Gastroesophageal sphincter (tissue), 4 donors: ENCODE measurements at regions not wholly inside any gene's neighbourhood (a gene's known extent, or its start where the extent isn't known, plus 50 kb on each side); places are given as distances from the start of the nearest gene placed in this dataset.

ENCODE experiments used
- ATAC-seq: fragments of 150-250 bp; one replicate; pipeline ENCODE4 v1.9.1; 2016; ENCODE audit warnings: mild to moderate bottlenecking, moderate library complexity
- H3K27ac ChIP-seq, 4 donors: fragments of 200-600 bp; sonication (generic) in 3 of 4; 1 replicate in 3 of 4; 2 replicates in 1 of 4; pipeline ENCODE4 v1.5.1; 2016 to 2019
- H3K27me3 ChIP-seq: fragments of 200-600 bp; sonication (generic); one replicate; pipeline ENCODE4 v1.5.1; 2019
- H3K36me3 ChIP-seq, 2 donors: fragments of 200-600 bp; sonication (generic); one replicate each; pipeline ENCODE4 v1.5.1; 2019; ENCODE audit warnings: control low read depth in 1 of 2
- H3K4me1 ChIP-seq, 3 donors: fragments of 200-600 bp; sonication (generic); 1 replicate in 2 of 3; 2 replicates in 1 of 3; pipeline ENCODE4 v1.5.1; 2016 to 2019; ENCODE audit warnings: control low read depth in 2 of 3
- H3K4me3 ChIP-seq, 2 donors: fragments of 200-600 bp; sonication (generic); one replicate each; pipeline ENCODE4 v1.5.1; 2019; ENCODE audit warnings: mild to moderate bottlenecking in 1 of 2, moderate library complexity in 1 of 2
- H3K9me3 ChIP-seq, 3 donors: fragments of 200-600 bp; sonication (generic); one replicate each; pipeline ENCODE4 v1.5.1; 2017 to 2019; ENCODE audit warnings: control low read depth in 2 of 3
- CTCF ChIP-seq, 4 experiments: fragments of 200-600 bp in 2 of 4; fragments of 450-650 bp in 2 of 4; sonication (generic) in 1 of 4; IDR thresholded peaks; one replicate each; pipeline ENCODE4 v1.5.1; 2017 to 2019; ENCODE audit warnings: antibody characterized with exemption in 4 of 4, mild to moderate bottlenecking in 2 of 4, moderate library complexity in 2 of 4
- EP300 ChIP-seq: sonication (generic); formaldehyde crosslinking; IDR thresholded peaks from one replicate; pipeline ENCODE4 v1.6.1; 2017; ENCODE audit warnings: antibody characterized with exemption, mild to moderate bottlenecking
- POLR2A ChIP-seq, 2 donors: fragments of 450-650 bp; IDR thresholded peaks; one replicate each; pipeline ENCODE4 v1.6.1; 2017; ENCODE audit warnings: antibody characterized with exemption in 2 of 2, mild to moderate bottlenecking in 2 of 2, moderate library complexity in 1 of 2
- POLR2AphosphoS5 ChIP-seq: sonication (generic); formaldehyde crosslinking; IDR thresholded peaks from one replicate; pipeline ENCODE4 v1.6.1; 2017; ENCODE audit warnings: antibody characterized with exemption
- WGBS, 2 donors: methylation state at CpG; one replicate each; pipeline ENCODE4 v1.1.5; 2018; ENCODE audit warnings: low coverage in 1 of 2; 5-methylcytosine and 5-hydroxymethylcytosine counted together

DNA sequence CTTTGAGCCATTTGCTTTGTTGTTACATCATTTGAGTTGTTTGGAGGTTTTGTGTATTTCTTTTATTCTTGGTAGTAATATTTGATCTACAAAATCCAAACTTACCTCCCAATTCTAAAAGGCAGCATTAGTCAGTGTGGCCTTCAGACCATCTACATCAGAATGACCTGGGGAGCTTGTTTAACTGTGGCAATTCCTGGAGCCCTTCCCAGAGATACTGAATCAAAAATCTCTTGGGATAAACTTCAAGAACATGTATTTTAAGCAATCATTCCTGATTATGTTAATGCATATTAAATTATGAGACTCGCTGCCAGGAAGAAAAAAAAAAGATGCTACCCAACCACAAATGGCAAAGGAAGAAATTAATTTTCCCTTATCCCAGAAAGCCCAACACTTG is 268.9 kb upstream of the PDE4D start:
- TF ChIP-seq POLR2A (IDR thresholded peaks at IDR 0.05), result no peak
- no peak for TF ChIP-seq EP300
- TF ChIP-seq CTCF (IDR thresholded peaks at IDR 0.05), result no peak
- TF ChIP-seq POLR2AphosphoS5, result no peak
- ATAC-seq, result no peak

DNA sequence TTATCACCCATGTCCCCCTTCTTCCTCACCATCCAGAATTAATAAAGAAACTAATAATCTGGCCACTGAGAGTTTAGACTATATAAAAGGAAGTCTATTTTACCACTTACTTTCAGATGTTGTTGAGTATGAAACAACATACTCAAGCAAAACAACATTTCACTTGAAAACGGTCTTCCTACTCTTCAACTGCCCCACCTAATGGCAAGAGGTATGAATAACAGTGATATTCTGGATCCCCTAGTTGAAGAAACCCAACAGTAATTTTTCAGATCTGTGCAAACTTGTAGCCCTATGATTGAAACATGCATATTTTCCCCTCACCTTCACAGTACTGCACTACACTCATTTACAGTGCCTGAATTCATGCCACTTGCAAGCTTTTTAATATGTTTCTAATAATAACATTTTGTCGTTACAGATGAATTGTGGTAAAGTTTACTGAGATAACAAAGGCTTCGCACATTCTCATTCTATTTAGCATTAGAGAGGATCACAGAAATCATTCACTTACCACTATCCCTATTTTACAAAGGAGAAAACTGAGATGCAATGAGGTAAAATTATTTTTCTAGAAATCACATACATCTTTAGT is 267.9 kb upstream of the PDE4D start:
- ATAC-seq, result no peak
- H3K4me3 ChIP-seq, result no peak overlapping the region
- H3K36me3 ChIP-seq, result no peaks in the 10 kb centered on the region
- no peaks in the 10 kb centered on the region for H3K27me3 ChIP-seq
- H3K9me3 ChIP-seq, result no peaks in the 10 kb centered on the region
- TF ChIP-seq CTCF (IDR thresholded peaks at IDR 0.05), result peak in 1 of 4 experiments; percentile 11
- TF ChIP-seq POLR2A (IDR thresholded peaks at IDR 0.05), result no peak
- 67 to 77% methylated on average over 3 of the region's 3 CpGs for WGBS, 2 donors
- no peaks in the 10 kb centered on the region for H3K4me1 ChIP-seq
- no peak overlapping the region for H3K27ac ChIP-seq

More for the DNA sequence above, 268.9 kb upstream of the PDE4D start:
- Histone ChIP-seq H3K9me3 (no peaks in the 10 kb centered on the region), H3K4me1 (no peaks in the 10 kb centered on the region), H3K4me3 (no peak overlapping the region), H3K27me3 (no peaks in the 10 kb centered on the region), H3K36me3 (no peaks in the 10 kb centered on the region), H3K27ac (no peak overlapping the region)
- WGBS, 2 donors, result 58 to 90% methylated on average over 1 of the region's 1 CpG

DNA sequence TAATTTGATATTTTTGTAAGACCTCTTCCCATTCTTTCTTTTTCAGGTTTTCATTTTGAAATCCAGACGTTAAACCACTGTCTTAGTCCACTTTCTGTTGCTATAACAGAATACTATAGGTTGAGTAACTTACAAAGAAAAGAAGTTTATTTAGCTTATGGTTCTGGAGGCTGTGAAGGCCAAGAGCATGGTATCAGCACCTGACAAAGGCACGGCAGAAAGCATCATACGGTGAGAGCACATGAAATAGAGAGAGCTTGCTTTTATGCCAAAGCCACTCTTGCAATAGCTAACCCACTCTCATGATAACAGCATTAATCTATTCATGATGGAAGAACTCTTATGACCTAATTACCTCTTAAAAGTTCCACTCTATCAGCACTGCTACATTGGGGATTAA is 255.6 kb upstream of the PDE4D start:
- ATAC-seq, result no peak
- TF ChIP-seq POLR2A (IDR thresholded peaks at IDR 0.05), result no peak
- TF ChIP-seq CTCF (IDR thresholded peaks at IDR 0.05), result no peak
- no peak for TF ChIP-seq EP300
- no peak for TF ChIP-seq POLR2AphosphoS5
- peaks cover 0 to 15% (median 0%) of the 10 kb centered on the region in 3 donors for H3K9me3 ChIP-seq
- H3K4me1 ChIP-seq, result no peaks in the 10 kb centered on the region
- 52 to 68% methylated on average over 3 of the region's 3 CpGs for WGBS, 2 donors
- H3K4me3 ChIP-seq, result no peak overlapping the region
- no peak overlapping the region for H3K27ac ChIP-seq
- no peaks in the 10 kb centered on the region for H3K36me3 ChIP-seq
- H3K27me3 ChIP-seq, result no peaks in the 10 kb centered on the region

- WGBS, 2 donors, result 70 to 82% methylated on average over 1 of the region's 1 CpG
- Histone ChIP-seq H3K27ac (no peak overlapping the region), H3K9me3 (peaks cover 0 to 15% (median 0%) of the 10 kb centered on the region in 3 donors), H3K27me3 (no peaks in the 10 kb centered on the region), H3K36me3 (no peaks in the 10 kb centered on the region), H3K4me1 (no peaks in the 10 kb centered on the region), H3K4me3 (no peak overlapping the region)
- no peak for TF ChIP-seq EP300
- no peak for TF ChIP-seq POLR2A (IDR thresholded peaks at IDR 0.05)
- TF ChIP-seq POLR2AphosphoS5, result no peak
- no peak for TF ChIP-seq CTCF (IDR thresholded peaks at IDR 0.05)
- no peak for ATAC-seq
These were observed 254.8 kb upstream of the PDE4D start for GRCh38 chr5:60148366-60148765.

- ATAC-seq, result no peak
- Histone ChIP-seq H3K27me3 (no peaks in the 10 kb centered on the region), H3K36me3 (no peaks in the 10 kb centered on the region), H3K4me3 (no peak overlapping the region), H3K4me1 (no peaks in the 10 kb centered on the region), H3K9me3 (peaks cover 0 to 15% (median 0%) of the 10 kb centered on the region in 3 donors), H3K27ac (no peak overlapping the region)
- TF ChIP-seq POLR2A (IDR thresholded peaks at IDR 0.05) (no peak), CTCF (IDR thresholded peaks at IDR 0.05) (no peak)
These were observed 254.3 kb upstream of the PDE4D start for GRCh38 chr5:60147791-60148190.
